ENCODE measurements at regions not wholly inside any gene's neighbourhood (a gene's known extent, or its start where the extent isn't known, plus 50 kb on each side); places are given as distances from the start of the nearest gene placed in this dataset.

DNA sequence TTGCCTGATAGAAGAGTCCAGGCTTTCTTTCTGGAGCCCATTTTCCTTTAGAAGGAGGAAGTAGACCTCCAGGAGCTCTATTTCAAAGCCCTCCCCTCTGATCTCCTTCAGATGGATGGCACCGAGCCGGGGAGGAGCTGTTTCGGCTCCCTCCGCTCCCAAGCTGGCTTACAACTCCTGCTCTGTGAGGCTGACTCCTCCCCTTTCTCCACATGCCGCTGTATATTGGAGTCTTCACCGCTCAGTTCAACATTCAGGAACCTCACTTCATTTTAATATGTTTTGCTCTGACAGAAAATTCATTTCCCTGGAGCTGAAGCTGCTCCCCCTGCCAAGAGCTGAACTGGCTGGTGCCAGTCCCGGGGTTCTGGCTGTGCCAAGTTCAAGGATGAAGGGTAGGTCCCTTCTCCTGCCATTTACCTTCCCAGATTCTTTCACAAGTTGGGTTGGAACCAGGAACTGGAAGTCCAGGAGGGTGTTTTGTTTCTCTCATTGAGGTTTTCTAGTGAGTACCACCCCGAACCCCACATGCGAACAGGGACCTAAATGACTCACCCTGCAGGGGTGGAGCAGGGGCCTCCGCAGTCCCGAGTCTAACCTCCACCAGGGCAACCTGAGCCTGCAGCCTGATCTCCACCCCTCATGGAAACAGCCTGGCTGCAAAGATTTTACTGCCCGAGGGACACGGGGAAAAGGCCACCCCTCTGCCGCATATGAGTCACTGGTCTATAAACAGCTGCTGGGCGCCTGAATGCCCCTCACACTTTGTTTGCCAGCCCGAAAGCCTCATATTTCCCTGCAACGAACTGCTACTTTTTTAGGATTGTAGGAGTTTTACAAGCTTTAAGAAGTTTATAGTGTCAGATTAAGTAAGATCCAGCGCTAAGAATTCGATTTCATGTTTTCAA is 68.6 kb upstream of the FOXA2 start:
- H4K8ac ChIP-seq (replicated peaks; ENCODE audit: insufficient read length, low read depth, low read length), result no peak overlapping the region
- Mint-ChIP-seq H3K27me3 (ENCODE audit: low read depth) (peaks cover 18% of the 10 kb centered on the region), H3K9me3 (no peaks in the 10 kb centered on the region; a peak in 1 of 5 replicates), H3K27ac (no peak overlapping the region), H3K4me3 (no peak overlapping the region), H3K36me3 (ENCODE audit: insufficient read depth in 1 of 3, low read depth in 3 of 3) (no peaks in the 10 kb centered on the region), H3K4me1 (peaks cover 9 to 15% of the 10 kb centered on the region in 2 experiments)
- no peaks in the 10 kb centered on the region for H3K23me2 ChIP-seq (ENCODE audit: insufficient read length, low read depth, low read length, poor library complexity, severe bottlenecking)
- no peaks in the 10 kb centered on the region for H4K20me1 ChIP-seq (ENCODE audit: control insufficient read depth, insufficient read depth, insufficient read length)
- no peak overlapping the region for H3K4ac ChIP-seq (ENCODE audit: low read depth, low read length)
- no peak overlapping the region for H3K4me2 ChIP-seq (ENCODE audit: insufficient read depth, insufficient read length, low read length)
- no peak overlapping the region for H2AK5ac ChIP-seq (ENCODE audit: insufficient read length, low read length)
- no peak overlapping the region for H4K91ac ChIP-seq (ENCODE audit: insufficient read length, low read depth, low read length)
- H3K14ac ChIP-seq (ENCODE audit: insufficient read depth, low read length), result no peak overlapping the region; the same call in 1 of the 2 replicates
- H3K79me2 ChIP-seq (ENCODE audit: insufficient read depth, low read length), result no peaks in the 10 kb centered on the region
- H2BK15ac ChIP-seq (ENCODE audit: low read depth, low read length), result no peak overlapping the region
- H4K5ac ChIP-seq (ENCODE audit: insufficient read length, low read depth, low read length), result no peak overlapping the region
- no peak overlapping the region for H3K18ac ChIP-seq (ENCODE audit: insufficient read length, low read depth, low read length)
- H2BK120ac ChIP-seq (ENCODE audit: low read depth, low read length, poor library complexity, severe bottlenecking), result no peak overlapping the region
- no peaks in the 10 kb centered on the region for H3K9me3 ChIP-seq (ENCODE audit: control insufficient read depth, low read depth, low read length)
- H3T11ph ChIP-seq (ENCODE audit: low read length), result no peak overlapping the region
- TF ChIP-seq CTCF (conservative IDR thresholded peaks at IDR 0.05), result no peak
- DNase-seq, result peak; percentile 55
- H3K79me1 ChIP-seq (ENCODE audit: insufficient read depth, low read depth, low read length, poor library complexity, severe bottlenecking), result no peaks in the 10 kb centered on the region
- no peak overlapping the region for H2BK5ac ChIP-seq (ENCODE audit: insufficient read length, low read length)
- H2AFZ ChIP-seq (ENCODE audit: low read length), result peak overlapping the region; percentile 70
- H3K4me1 ChIP-seq (ENCODE audit: insufficient read depth, low read length), result no peaks in the 10 kb centered on the region; the same call in 1 of the 2 replicates
- H2BK20ac ChIP-seq (ENCODE audit: low read depth, low read length, poor library complexity, severe bottlenecking), result no peak overlapping the region
- no peak overlapping the region for H3K27ac ChIP-seq (ENCODE audit: insufficient read length, low read depth, low read length)
- no peak overlapping the region for H2BK12ac ChIP-seq (ENCODE audit: insufficient read length, low read depth, low read length)
- H3K23ac ChIP-seq (ENCODE audit: insufficient read length, low read depth, low read length), result no peak overlapping the region
- no peak overlapping the region for H3K9ac ChIP-seq (ENCODE audit: extremely low read depth, insufficient read length, low read length)
- no peak overlapping the region for H3K56ac ChIP-seq (ENCODE audit: insufficient read length, low read depth, low read length)
- H3K27me3 ChIP-seq (ENCODE audit: insufficient read depth, low read length), result no peaks in the 10 kb centered on the region
- WGBS (ENCODE audit: extremely low coverage, insufficient read length, low lambda C conversion rate), result no CpG with 5 or more reads among the region's 19 CpGs
